BLaER1 (cell line): ENCODE measurements at regions not wholly inside any gene's neighbourhood (a gene's known extent, or its start where the extent isn't known, plus 50 kb on each side); places are given as distances from the start of the nearest gene placed in this dataset.
"Not testable (repeated sequence)": the region's sequence is repeated elsewhere in the genome, so short reads cannot be mapped to it uniquely, and the experiment has no call there.

ENCODE experiments used
- H3K27ac ChIP-seq: shearing (Covaris generic); formaldehyde crosslinking; 2 replicates; pipeline ENCODE4 v1.8.1; 2022
- H3K27me3 ChIP-seq: shearing (Covaris generic); formaldehyde crosslinking; 2 replicates; pipeline ENCODE4 v1.8.1; 2022
- H3K36me3 ChIP-seq: shearing (Covaris generic); formaldehyde crosslinking; 2 replicates; pipeline ENCODE4 v1.8.1; 2022
- H3K4me1 ChIP-seq: shearing (Covaris generic); formaldehyde crosslinking; 2 replicates; pipeline ENCODE4 v1.8.1; 2022
- H3K4me2 ChIP-seq: shearing (Covaris generic); formaldehyde crosslinking; 2 replicates; pipeline ENCODE4 v1.8.1; 2022
- H3K4me3 ChIP-seq: shearing (Covaris generic); formaldehyde crosslinking; 2 replicates; pipeline ENCODE4 v1.8.1; 2022
- H3K9ac ChIP-seq: shearing (Covaris generic); formaldehyde crosslinking; 2 replicates; pipeline ENCODE4 v1.8.1; 2022
- H3K9me3 ChIP-seq: shearing (Covaris generic); formaldehyde crosslinking; 2 replicates; pipeline ENCODE4 v1.8.1; 2022
- H4K20me1 ChIP-seq: shearing (Covaris generic); formaldehyde crosslinking; 2 replicates; pipeline ENCODE4 v1.8.1; 2022

DNA sequence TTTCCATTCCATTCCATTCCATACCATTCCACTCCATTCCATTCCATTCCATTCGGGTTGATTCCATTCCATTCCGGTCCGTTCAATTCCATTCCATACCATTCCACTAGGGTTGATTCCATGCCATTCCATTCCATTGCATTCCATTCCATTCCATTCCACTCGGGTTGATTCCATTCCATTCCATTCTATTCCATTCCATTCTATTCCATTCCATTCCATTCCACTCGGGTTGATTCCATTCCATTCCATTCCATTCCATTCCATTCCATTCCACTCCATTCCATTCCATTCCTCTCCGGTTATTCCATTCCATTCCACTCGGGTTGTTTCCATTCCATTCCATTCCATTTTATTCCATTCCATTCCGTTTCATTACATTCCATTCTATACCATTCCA is 155.9 kb downstream of the CWH43 start:
- H4K20me1 ChIP-seq, H3K9ac ChIP-seq, H3K4me1 ChIP-seq, H3K4me2 ChIP-seq, H3K27me3 ChIP-seq, H3K36me3 ChIP-seq, H3K4me3 ChIP-seq, H3K27ac ChIP-seq: not testable (repeated sequence)
- H3K9me3 ChIP-seq, result peaks cover 41% of the 10 kb centered on the region

DNA sequence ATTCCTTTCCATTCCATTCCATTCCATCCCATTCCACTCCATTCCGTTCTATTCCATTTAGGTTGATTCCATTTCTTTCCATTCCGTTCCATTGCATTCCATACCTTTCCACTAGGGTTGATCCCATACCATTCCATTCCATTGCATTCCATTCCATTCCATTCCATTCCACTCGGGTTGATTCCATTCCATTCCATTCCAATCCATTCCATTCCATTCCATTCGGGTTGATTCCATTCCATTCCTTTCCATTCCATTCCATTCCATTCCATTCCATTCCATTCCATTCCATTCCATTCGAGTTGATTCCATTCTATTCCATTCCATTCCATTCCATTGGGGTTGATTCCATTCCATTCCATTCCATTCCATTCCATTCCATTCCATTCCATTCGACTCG is 161.1 kb downstream of the CWH43 start:
- Histone ChIP-seq H3K4me3 (0 out of 2 replicates have a peak overlapping the region, but pooled peaks have one; percentile 23), H3K9me3 (peaks cover 89% of the 10 kb centered on the region)
- H3K36me3 ChIP-seq, H3K9ac ChIP-seq, H4K20me1 ChIP-seq, H3K27me3 ChIP-seq, H3K4me1 ChIP-seq, H3K27ac ChIP-seq, H3K4me2 ChIP-seq: not testable (repeated sequence)

DNA sequence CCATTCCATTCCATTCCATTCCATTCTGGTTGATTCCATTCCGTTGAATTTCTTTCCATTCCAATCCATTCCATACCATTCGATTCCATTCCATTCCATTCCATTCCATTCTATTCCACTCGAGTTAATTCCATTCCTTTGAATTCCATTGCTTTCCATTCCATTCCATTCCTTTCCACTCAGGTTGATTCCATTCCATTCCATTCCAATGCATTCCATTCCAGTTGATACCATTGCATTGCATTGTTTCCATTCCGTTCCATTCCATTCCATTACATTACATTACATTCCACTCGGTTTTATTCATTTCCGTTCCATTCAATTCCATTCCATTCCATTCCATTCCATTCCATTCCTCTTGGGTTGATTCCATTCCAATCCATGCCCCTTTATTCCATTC is 161.5 kb downstream of the CWH43 start:
- peaks cover 93% of the 10 kb centered on the region for H3K9me3 ChIP-seq
- not testable (repeated sequence) for H3K4me1 ChIP-seq, H3K36me3 ChIP-seq, H4K20me1 ChIP-seq, H3K4me3 ChIP-seq, H3K9ac ChIP-seq, H3K27me3 ChIP-seq, H3K4me2 ChIP-seq, H3K27ac ChIP-seq

DNA sequence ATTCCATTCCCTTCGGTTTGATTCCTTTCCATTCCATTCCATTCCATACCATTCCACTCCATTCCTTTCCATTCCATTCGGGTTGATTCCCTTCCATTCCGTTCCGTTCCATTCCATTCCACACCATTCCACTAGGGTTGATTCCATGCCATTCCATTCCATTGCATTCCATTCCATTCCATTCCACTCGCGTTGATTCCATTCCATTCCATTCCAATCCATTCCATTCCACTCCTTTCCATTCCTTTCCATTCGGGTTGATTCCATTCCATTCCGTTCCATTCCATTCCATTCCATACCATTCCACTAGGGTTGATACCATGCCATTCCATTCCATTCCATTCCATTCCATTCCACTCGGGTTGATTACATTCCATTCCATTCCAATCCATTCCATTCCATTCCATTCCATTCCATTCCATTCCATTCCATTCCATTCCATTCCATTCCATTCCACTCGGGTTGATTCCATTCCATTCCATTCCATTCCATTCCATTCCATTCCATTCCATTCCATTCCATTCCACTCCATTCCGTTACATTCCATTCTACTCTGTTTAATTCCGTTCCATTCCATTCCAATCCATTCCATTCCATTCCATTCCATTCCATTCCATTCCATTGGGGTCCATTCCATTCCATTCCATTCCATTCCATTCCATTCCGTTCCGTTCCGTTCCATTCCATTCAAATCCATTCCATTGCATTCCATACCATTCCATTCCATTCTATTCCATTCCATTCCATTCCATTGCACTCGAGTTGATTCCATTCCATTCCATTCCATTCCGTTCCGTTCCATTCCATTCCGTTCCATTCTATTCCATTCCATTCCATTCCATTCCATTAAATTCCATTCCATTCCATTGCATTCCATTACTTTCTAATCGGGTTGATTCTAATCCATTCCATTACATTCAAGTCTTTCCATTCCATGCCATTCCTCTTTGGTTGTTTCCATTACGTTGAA is 163.2 kb downstream of the CWH43 start:
- H3K36me3 ChIP-seq, H4K20me1 ChIP-seq, H3K27me3 ChIP-seq, H3K4me1 ChIP-seq, H3K27ac ChIP-seq, H3K9ac ChIP-seq, H3K4me2 ChIP-seq: not testable (repeated sequence)
- H3K9me3 ChIP-seq, result peaks cover 98% of the 10 kb centered on the region
- peak overlapping the region; percentile 4; the same call in 1 of the 2 replicates for H3K4me3 ChIP-seq

DNA sequence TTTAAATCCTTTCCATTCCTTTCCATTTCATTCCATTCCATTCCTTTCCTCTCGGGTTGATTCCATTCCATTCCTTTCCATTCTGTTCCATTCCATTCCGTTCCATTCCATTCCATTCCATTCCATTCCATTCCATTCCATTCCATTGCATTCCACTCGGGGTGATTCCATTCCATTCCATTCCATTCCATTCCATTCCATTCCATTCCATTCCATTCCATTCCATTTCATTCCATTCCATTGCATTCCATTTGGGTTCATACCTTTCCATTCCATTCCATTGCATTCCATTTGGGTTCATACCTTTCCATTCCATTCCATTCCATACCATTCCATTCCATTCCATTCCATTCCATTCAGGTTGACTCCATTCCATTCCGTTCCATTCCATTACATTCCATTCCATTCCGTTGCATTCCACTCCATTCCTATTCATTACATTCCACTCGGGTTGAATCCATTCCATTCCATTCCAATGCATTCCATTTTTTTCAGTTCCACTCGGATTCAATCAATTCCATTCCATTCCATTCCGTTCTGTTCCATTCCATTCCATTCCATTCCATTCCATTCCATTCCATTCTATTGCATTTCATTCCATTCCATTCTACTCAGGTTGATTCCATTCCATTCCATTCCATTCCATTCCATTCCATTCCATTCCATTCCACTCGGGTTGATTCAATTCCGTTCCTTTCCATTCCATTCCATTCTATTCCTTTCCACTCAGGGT is 164.4 kb downstream of the CWH43 start:
- not testable (repeated sequence) for H3K4me2 ChIP-seq, H4K20me1 ChIP-seq, H3K36me3 ChIP-seq, H3K9ac ChIP-seq, H3K4me1 ChIP-seq, H3K27ac ChIP-seq, H3K27me3 ChIP-seq
- peaks cover 100% of the 10 kb centered on the region for H3K9me3 ChIP-seq
- 0 out of 2 replicates have a peak overlapping the region, but pooled peaks have one; percentile 0 for H3K4me3 ChIP-seq

DNA sequence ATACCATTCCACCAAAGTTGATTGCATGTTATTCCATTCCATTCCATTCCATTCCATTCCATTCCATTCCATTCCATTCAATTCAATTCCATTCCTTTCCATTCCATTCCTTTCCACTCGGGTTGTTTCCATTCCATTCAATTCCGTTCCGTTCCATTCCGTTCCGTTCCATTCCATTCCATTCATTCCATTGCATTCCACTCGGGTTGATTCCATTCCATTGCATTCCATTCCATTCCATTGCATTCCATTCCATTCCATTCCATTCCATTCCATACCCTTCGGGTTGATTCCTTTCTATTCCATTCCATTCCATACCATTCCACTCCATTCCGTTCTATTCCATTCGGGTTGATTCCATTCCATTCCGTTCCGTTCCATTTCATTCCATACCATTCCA is 166.9 kb downstream of the CWH43 start:
- H3K36me3 ChIP-seq, H3K4me1 ChIP-seq, H4K20me1 ChIP-seq, H3K27me3 ChIP-seq, H3K27ac ChIP-seq, H3K9ac ChIP-seq, H3K4me2 ChIP-seq, H3K4me3 ChIP-seq: not testable (repeated sequence)
- peaks cover 94% of the 10 kb centered on the region for H3K9me3 ChIP-seq

DNA sequence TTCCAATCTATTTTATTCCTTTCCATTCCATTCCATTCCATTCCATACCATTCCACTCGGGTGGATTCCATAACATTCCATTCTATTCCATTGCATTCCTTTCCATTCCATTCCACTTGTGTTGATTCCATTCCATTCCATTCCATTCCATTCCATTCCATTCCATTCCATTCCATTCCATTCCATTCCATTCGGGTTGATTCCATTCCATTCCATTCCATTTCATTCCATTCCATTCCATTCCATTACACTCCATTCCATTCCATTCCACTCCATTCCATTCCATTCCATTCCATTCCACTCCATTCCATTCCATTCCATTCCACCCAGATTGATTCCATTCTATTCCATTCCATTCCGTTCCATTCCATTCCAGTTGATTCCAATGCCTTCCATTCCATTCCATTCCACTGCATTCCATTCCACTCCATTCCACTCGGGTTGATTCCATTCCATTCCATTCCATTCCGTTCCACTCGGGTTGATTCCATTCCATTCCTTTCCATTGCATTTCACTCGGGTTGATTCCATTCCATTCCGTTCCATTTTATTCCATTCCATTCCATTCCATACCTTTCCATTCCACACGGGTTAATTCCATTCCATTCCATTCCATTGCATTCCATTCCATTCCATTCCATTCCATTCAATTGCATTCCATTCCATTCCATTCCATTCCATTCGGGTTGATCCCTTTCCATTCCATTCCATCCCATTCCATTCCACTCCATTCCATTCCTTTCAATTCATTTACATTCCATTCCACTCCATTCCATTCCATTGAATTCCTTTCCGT is 168.4 kb downstream of the CWH43 start:
- not testable (repeated sequence) for H3K36me3 ChIP-seq, H3K27me3 ChIP-seq, H3K4me1 ChIP-seq, H3K4me2 ChIP-seq, H3K9ac ChIP-seq, H3K4me3 ChIP-seq, H4K20me1 ChIP-seq, H3K27ac ChIP-seq
- H3K9me3 ChIP-seq, result peaks cover 84% of the 10 kb centered on the region

DNA sequence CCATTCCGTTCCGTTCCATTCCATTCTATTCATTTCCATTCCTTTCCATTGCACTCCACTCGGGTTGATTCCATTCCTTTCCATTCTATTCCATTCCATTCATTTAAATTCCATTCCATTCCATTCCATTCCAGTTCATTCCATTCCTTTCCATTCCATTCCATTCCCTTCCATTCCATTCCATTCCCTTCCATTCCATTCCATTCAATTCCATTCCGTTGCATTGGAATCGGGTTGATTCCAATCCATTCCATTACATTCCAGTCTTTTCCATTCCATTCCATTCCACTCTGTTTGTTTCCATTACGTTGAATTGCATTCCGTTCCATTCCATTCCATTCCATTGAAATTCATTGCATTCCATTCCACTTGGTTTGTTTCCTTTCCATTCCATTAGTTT is 169.2 kb downstream of the CWH43 start:
- not testable (repeated sequence) for H4K20me1 ChIP-seq, H3K27me3 ChIP-seq, H3K27ac ChIP-seq, H3K4me1 ChIP-seq, H3K36me3 ChIP-seq, H3K4me3 ChIP-seq, H3K9ac ChIP-seq, H3K4me2 ChIP-seq
- peaks cover 76% of the 10 kb centered on the region for H3K9me3 ChIP-seq

DNA sequence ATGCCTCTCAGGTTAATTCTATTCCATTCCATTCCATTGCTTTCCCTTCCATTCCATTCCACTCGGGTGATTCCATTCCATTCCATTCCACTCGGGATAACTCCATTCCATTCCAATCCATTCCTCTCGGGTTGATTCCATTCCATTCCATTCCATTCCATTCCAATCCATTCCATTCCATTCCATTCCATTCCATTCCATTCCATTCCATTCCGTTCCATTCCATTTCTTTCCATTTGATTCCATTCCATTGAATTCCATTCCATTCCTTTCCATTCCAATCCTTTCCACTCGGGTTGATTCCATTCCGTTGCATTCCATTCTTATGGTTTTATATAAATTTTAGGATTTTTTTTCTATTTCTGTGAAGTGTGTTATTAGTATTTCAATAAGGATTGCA is 170.2 kb downstream of the CWH43 start:
- H3K27ac ChIP-seq, H3K4me3 ChIP-seq, H3K27me3 ChIP-seq, H3K4me2 ChIP-seq, H3K36me3 ChIP-seq, H3K9ac ChIP-seq, H3K4me1 ChIP-seq, H4K20me1 ChIP-seq: not testable (repeated sequence)
- peaks cover 72% of the 10 kb centered on the region for H3K9me3 ChIP-seq

DNA sequence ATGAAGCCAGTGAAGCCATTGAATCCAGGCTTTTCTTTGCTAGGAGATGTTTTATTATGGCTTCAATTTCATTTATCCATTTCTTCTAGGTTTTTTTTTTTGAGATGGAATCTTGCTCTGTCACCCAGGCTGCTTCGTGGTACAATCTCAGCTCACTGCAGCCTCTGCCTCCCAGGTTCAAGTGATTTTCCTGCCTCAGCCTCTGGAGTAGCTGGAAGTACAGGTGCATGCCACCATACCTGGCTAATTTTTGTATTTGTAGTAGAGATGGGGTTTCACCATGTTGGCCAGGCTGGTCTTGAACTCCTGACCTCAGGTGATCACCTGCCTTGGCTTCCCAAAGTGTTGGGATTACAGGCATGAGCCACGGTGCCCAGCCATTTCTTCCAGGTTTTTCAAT is 171.6 kb downstream of the CWH43 start:
- not testable (repeated sequence) for H4K20me1 ChIP-seq, H3K4me2 ChIP-seq, H3K27me3 ChIP-seq, H3K9ac ChIP-seq, H3K4me1 ChIP-seq, H3K4me3 ChIP-seq, H3K36me3 ChIP-seq, H3K27ac ChIP-seq
- peaks cover 60% of the 10 kb centered on the region for H3K9me3 ChIP-seq

DNA sequence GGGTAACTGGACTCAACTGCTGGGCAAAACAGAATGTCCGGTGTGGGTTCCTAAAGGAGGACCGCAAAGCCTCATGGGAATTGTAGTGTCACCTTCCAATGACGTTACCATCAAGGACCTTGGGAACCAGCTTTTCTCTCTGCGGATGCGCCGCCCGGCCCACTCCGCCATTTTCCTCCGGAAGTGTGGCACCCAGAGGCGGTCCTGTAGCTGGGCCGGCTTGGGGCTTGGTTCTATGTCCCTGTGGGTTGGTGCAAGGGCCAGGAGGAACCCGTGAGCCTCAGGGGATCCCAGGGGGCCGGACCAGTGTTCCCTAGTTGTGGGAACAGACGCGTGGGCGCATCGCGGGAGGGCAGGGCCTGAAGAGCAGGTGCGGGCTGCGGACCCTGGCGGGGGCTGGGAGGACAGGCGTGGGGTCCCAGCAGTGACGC is 175.1 kb downstream of the CWH43 start:
- not testable (repeated sequence) for H3K27ac ChIP-seq, H3K4me2 ChIP-seq, H3K4me1 ChIP-seq, H3K4me3 ChIP-seq, H3K27me3 ChIP-seq, H4K20me1 ChIP-seq, H3K36me3 ChIP-seq, H3K9ac ChIP-seq
- peaks cover 25% of the 10 kb centered on the region for H3K9me3 ChIP-seq

DNA sequence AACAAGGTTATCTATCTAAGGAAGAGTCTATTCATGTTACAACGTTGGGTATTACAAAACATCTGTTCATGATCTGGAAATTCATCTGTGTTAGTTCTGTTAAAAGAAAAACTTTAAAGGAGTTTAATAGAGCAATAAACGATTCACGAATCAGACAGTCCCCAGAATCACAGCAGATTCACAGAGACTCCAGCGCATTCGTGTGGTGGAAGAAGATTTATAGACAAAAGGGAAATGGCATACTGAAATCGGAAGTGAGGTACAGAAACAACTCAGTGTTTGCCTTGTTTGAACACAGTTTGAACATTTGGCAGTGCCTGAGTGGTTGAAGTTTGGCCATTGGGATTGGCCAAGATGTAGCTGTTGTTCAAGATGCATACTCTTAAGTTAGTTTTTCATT is 178.8 kb downstream of the CWH43 start:
- not testable (repeated sequence) for H3K36me3 ChIP-seq, H3K27ac ChIP-seq

DNA sequence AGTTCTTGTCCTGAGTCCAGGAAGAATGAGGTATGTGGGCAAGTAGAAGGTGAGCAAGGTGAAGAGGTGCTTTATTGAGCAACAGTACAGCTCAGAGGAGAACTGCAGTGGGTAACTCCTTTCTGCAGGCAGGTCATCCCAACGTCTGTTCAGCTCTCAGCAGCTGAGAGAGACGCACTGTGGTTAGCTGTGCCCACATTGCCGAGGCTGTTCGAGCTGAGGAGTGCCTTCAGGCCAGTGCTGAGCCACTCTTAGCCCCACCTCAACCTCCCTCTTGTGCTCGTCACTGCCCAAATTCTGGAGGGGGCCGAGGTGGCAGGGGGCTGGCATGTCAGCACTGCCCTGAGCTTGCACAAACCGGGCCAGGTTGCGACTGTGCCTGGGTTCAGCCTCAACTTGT is 191.8 kb downstream of the CWH43 start:
- not testable (repeated sequence) for H3K27ac ChIP-seq

More for the DNA sequence above, 178.8 kb downstream of the CWH43 start:
- not testable (repeated sequence) for H3K27me3 ChIP-seq, H3K4me2 ChIP-seq, H3K4me1 ChIP-seq, H3K4me3 ChIP-seq, H4K20me1 ChIP-seq, H3K9me3 ChIP-seq, H3K9ac ChIP-seq

DNA sequence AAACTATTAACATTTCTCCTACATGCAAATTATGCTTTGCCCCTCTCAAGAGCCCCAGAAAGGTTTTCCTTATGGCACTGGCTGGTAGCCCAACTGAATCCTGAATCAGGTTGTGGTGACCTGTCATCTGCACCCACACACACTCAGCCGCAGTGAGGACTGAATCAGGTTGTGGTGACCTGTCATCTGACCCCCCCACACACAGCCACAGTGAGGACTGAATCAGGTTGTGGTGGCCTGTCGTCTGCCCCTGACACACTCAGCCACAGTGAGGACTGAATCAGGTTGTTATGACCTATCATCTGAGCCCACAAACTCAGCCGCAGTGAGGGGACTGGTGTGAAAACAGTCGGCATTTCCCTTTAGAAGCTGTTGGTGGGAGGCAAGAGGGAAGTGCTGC is 195.0 kb downstream of the CWH43 start:
- not testable (repeated sequence) for H3K4me1 ChIP-seq, H3K27ac ChIP-seq, H3K9me3 ChIP-seq, H3K4me3 ChIP-seq, H3K9ac ChIP-seq, H3K27me3 ChIP-seq, H3K4me2 ChIP-seq, H3K36me3 ChIP-seq, H4K20me1 ChIP-seq

More for the DNA sequence above, 191.8 kb downstream of the CWH43 start:
- H3K27me3 ChIP-seq, H3K36me3 ChIP-seq, H4K20me1 ChIP-seq, H3K4me3 ChIP-seq, H3K4me1 ChIP-seq, H3K9ac ChIP-seq, H3K9me3 ChIP-seq, H3K4me2 ChIP-seq: not testable (repeated sequence)
